CD14-positive monocyte (primary cell): ENCODE measurements at regions not wholly inside any gene's neighbourhood (a gene's known extent, or its start where the extent isn't known, plus 50 kb on each side); places are given as distances from the start of the nearest gene placed in this dataset.

Experiments used
- DNase-seq, 3 donors: peaks; one replicate each; pipeline ENCODE4 v3.0.0-alpha.2; 2011 to 2022
- H2AFZ ChIP-seq: 2 replicates; pipeline ENCODE4 v1.6.0; 2012; ENCODE audit warnings: mild to moderate bottlenecking, low read depth, low read length, inconsistent platforms; ENCODE audit not compliant: insufficient read depth, poor library complexity, severe bottlenecking
- H3K27ac ChIP-seq, 2 donors: 1 replicate in 1 of 2; 2 replicates in 1 of 2; pipeline ENCODE4 v1.5.1; 2012 to 2013; ENCODE audit warnings: low read length in 2 of 2, control low read depth in 1 of 2, inconsistent platforms in 1 of 2, low read depth in 1 of 2, mild to moderate bottlenecking in 1 of 2
- H3K27me3 ChIP-seq, 2 donors: one replicate each; pipeline versions ENCODE4 v1.6.0 to v1.6.1; 2011 to 2013; ENCODE audit warnings: low read length in 2 of 2; ENCODE audit not compliant: control insufficient read depth in 2 of 2, insufficient read depth in 2 of 2
- H3K36me3 ChIP-seq, 2 donors: replicated peaks in 1 of 2; 1 replicate in 1 of 2; 2 replicates in 1 of 2; pipeline versions ENCODE4 v1.5.1 to v1.6.1; 2012 to 2013; ENCODE audit warnings: low read length in 2 of 2, control low read depth in 1 of 2, inconsistent platforms in 1 of 2, mild to moderate bottlenecking in 1 of 2; ENCODE audit not compliant: insufficient read depth in 2 of 2, control insufficient read depth in 1 of 2
- H3K4me1 ChIP-seq, 2 donors: 1 replicate in 1 of 2; 2 replicates in 1 of 2; pipeline versions ENCODE4 v1.5.1 to v1.6.1; 2012 to 2013; ENCODE audit warnings: low read length in 2 of 2, control low read depth in 1 of 2, inconsistent platforms in 1 of 2, mild to moderate bottlenecking in 1 of 2, moderate library complexity in 1 of 2; ENCODE audit not compliant: insufficient read depth in 2 of 2, control insufficient read depth in 1 of 2
- H3K4me2 ChIP-seq: replicated peaks from 2 replicates; pipeline ENCODE3; 2012; ENCODE audit warnings: low read length, moderate library complexity, mild to moderate bottlenecking; ENCODE audit not compliant: poor library complexity, severe bottlenecking; ENCODE audit errors: extremely low read depth
- H3K4me3 ChIP-seq, 3 experiments: fragments of 200-600 bp in 1 of 3; sonication (generic) in 1 of 3; replicated peaks in 1 of 3; 1 replicate in 2 of 3; 2 replicates in 1 of 3; pipeline ENCODE4 v1.5.1; 2011 to 2013; ENCODE audit warnings: low read length in 3 of 3, mild to moderate bottlenecking in 3 of 3, control low read depth in 2 of 3, low read depth in 2 of 3, inconsistent platforms in 1 of 3, moderate library complexity in 1 of 3
- H3K79me2 ChIP-seq: 2 replicates; pipeline ENCODE4 v1.6.0; 2012; ENCODE audit warnings: mild to moderate bottlenecking, control low read depth, inconsistent platforms, low read length, moderate library complexity; ENCODE audit not compliant: insufficient read depth
- H3K9ac ChIP-seq: 2 replicates; pipeline ENCODE4 v1.6.0; 2017; ENCODE audit warnings: low read length, mild to moderate bottlenecking; ENCODE audit not compliant: insufficient read depth, poor library complexity, severe bottlenecking
- H3K9me3 ChIP-seq, 2 donors: replicated peaks in 1 of 2; 1 replicate in 1 of 2; 2 replicates in 1 of 2; pipeline versions ENCODE4 v1.5.1 to v1.6.1; 2012 to 2013; ENCODE audit warnings: low read length in 2 of 2, control low read depth in 1 of 2; ENCODE audit not compliant: control insufficient read depth in 1 of 2, insufficient read depth in 1 of 2
- H4K20me1 ChIP-seq: 2 replicates; pipeline ENCODE4 v1.6.0; 2012; ENCODE audit warnings: mild to moderate bottlenecking, low read length, control low read depth, moderate library complexity; ENCODE audit not compliant: insufficient read depth
- H3K27ac Mint-ChIP-seq, 7 donors: one replicate each; pipeline ENCODE4 v1.8.0; 2020; ENCODE audit warnings: mild to moderate bottlenecking in 7 of 7, mixed read lengths in 7 of 7, moderate library complexity in 6 of 7, inconsistent platforms in 2 of 7
- H3K27me3 Mint-ChIP-seq, 3 donors: one replicate each; pipeline ENCODE4 v1.8.0; 2021 to 2022; ENCODE audit warnings: low read depth in 3 of 3, mild to moderate bottlenecking in 3 of 3, mixed read lengths in 3 of 3, moderate library complexity in 3 of 3, inconsistent platforms in 1 of 3
- H3K36me3 Mint-ChIP-seq, 2 donors: one replicate each; pipeline ENCODE4 v1.8.0; 2020; ENCODE audit warnings: mixed read lengths in 2 of 2, inconsistent platforms in 1 of 2, mild to moderate bottlenecking in 1 of 2
- H3K4me1 Mint-ChIP-seq: one replicate; pipeline ENCODE4 v1.8.0; 2020; ENCODE audit warnings: mild to moderate bottlenecking, mixed read lengths
- H3K4me3 Mint-ChIP-seq, 2 donors: one replicate each; pipeline ENCODE4 v1.8.0; 2020; ENCODE audit warnings: mild to moderate bottlenecking in 2 of 2, mixed read lengths in 2 of 2, moderate library complexity in 1 of 2
- H3K9me3 Mint-ChIP-seq, 7 donors: one replicate each; pipeline ENCODE4 v1.8.0; 2020 to 2022; ENCODE audit warnings: mixed read lengths in 7 of 7, mild to moderate bottlenecking in 6 of 7, moderate library complexity in 6 of 7, inconsistent platforms in 2 of 7
- CTCF ChIP-seq: fragments of 200-600 bp; IDR thresholded peaks from one replicate; pipeline ENCODE4 v1.8.0; 2022; ENCODE audit warnings: antibody characterized with exemption, mild to moderate bottlenecking
- WGBS: methylation state at CpG from one replicate; pipeline ENCODE4 v1.1.5; 2013; ENCODE audit warnings: missing lambda C conversion rate; ENCODE audit not compliant: insufficient coverage; 5-methylcytosine and 5-hydroxymethylcytosine counted together
- intact Hi-C, 2 donors: fragments of 100-400 bp; cut with micrococcal nuclease; formaldehyde crosslinking; loops; one replicate each; pipeline versions ENCODE4 v1.15.0 to v1.15.1; 2023

- 100% methylated on average over 2 of the region's 3 CpGs for WGBS
- Mint-ChIP-seq H3K4me3 (no peak overlapping the region), H3K27me3 (peaks cover 0 to 3% (median 0%) of the 10 kb centered on the region in 3 donors), H3K4me1 (no peaks in the 10 kb centered on the region), H3K9me3 (peaks cover 0 to 6% (median under 1%) of the 10 kb centered on the region in 7 donors), H3K36me3 (no peaks in the 10 kb centered on the region), H3K27ac (no peak overlapping the region)
- Histone ChIP-seq H4K20me1 (no peaks in the 10 kb centered on the region), H3K9ac (no peak overlapping the region), H3K79me2 (no peaks in the 10 kb centered on the region), H3K27ac (no peak overlapping the region), H3K4me3 (no peak overlapping the region), H3K4me2 (no peak overlapping the region), H3K9me3 (no peaks in the 10 kb centered on the region), H3K27me3 (no peaks in the 10 kb centered on the region), H3K36me3 (no peaks in the 10 kb centered on the region), H3K4me1 (no peaks in the 10 kb centered on the region), H2AFZ (no peak overlapping the region)
- no peak for TF ChIP-seq CTCF
- no peak for DNase-seq
- intact Hi-C loops, result no loop called here
Measured at GRCh38 chr22:48537343-48537680, 1290.4 kb downstream of the BRD1 start.

- 93% methylated on average over 17 of the region's 30 CpGs for WGBS
- Histone ChIP-seq H3K4me1 (no peaks in the 10 kb centered on the region), H4K20me1 (no peaks in the 10 kb centered on the region), H3K4me2 (no peak overlapping the region), H3K36me3 (no peaks in the 10 kb centered on the region), H3K9ac (no peak overlapping the region), H3K27me3 (no peaks in the 10 kb centered on the region), H2AFZ (no peak overlapping the region), H3K4me3 (no peak overlapping the region), H3K79me2 (no peaks in the 10 kb centered on the region), H3K9me3 (no peaks in the 10 kb centered on the region), H3K27ac (no peak overlapping the region)
- TF ChIP-seq CTCF, result no peak
- Mint-ChIP-seq H3K27me3 (peaks cover 0 to 1% (median 0%) of the 10 kb centered on the region in 3 donors), H3K4me3 (no peak overlapping the region), H3K9me3 (peaks cover 0 to 3% (median 0%) of the 10 kb centered on the region in 7 donors), H3K4me1 (no peaks in the 10 kb centered on the region), H3K27ac (no peak overlapping the region), H3K36me3 (no peaks in the 10 kb centered on the region)
- intact Hi-C loops, result no loop called here
- no peak for DNase-seq
Measured at GRCh38 chr22:48536541-48537342, 1290.9 kb downstream of the BRD1 start.
